ENCODE measurements at regions not wholly inside any gene's neighbourhood (a gene's known extent, or its start where the extent isn't known, plus 50 kb on each side); places are given as distances from the start of the nearest gene placed in this dataset.

GRCh38 chr9:109953813-109954497, 174.0 kb downstream of the PALM2AKAP2 start:
- no peak overlapping the region for H3K4me3 ChIP-seq (ENCODE audit: low read length)
- TF ChIP-seq CTCF (conservative IDR thresholded peaks at IDR 0.05; ENCODE audit: low read depth, low read length), result peak; percentile 33
- DNase-seq (ENCODE audit: low read depth), result no peak

- DNase-seq (ENCODE audit: low read depth), result no peak
- no peak overlapping the region for H3K4me3 ChIP-seq (ENCODE audit: low read length)
- no peak for TF ChIP-seq CTCF (conservative IDR thresholded peaks at IDR 0.05; ENCODE audit: low read depth, low read length)
These were observed 176.9 kb downstream of the PALM2AKAP2 start for GRCh38 chr9:109956717-109957440.

GRCh38 chr9:109959679-109960078, 179.7 kb downstream of the PALM2AKAP2 start:
- H3K4me3 ChIP-seq (ENCODE audit: low read length), result no peak overlapping the region
- TF ChIP-seq CTCF (conservative IDR thresholded peaks at IDR 0.05; ENCODE audit: low read depth, low read length), result no peak
- DNase-seq (ENCODE audit: low read depth), result no peak

GRCh38 chr9:109961626-109962025, 181.6 kb downstream of the PALM2AKAP2 start:
- no peak for TF ChIP-seq CTCF (conservative IDR thresholded peaks at IDR 0.05; ENCODE audit: low read depth, low read length)

GRCh38 chr9:109962215-109962614, 182.2 kb downstream of the PALM2AKAP2 start:
- no peak overlapping the region for H3K4me3 ChIP-seq (ENCODE audit: low read length)
- no peak for TF ChIP-seq CTCF (conservative IDR thresholded peaks at IDR 0.05; ENCODE audit: low read depth, low read length)
- DNase-seq (ENCODE audit: low read depth), result no peak

More at GRCh38 chr9:109961626-109962025, 181.6 kb downstream of the PALM2AKAP2 start:
- H3K4me3 ChIP-seq (ENCODE audit: low read length), result no peak overlapping the region
- no peak for DNase-seq (ENCODE audit: low read depth)

GRCh38 chr9:109963079-109963478, 183.1 kb downstream of the PALM2AKAP2 start:
- DNase-seq (ENCODE audit: low read depth), result no peak
- no peak for TF ChIP-seq CTCF (conservative IDR thresholded peaks at IDR 0.05; ENCODE audit: low read depth, low read length)
- H3K4me3 ChIP-seq (ENCODE audit: low read length), result no peak overlapping the region
